Uterus (tissue), 2 donors: ENCODE measurements at regions not wholly inside any gene's neighbourhood (a gene's known extent, or its start where the extent isn't known, plus 50 kb on each side); places are given as distances from the start of the nearest gene placed in this dataset.

Experiments
- CTCF ChIP-seq, 4 experiments: fragments of 200-600 bp in 2 of 4; fragments of 450-650 bp in 2 of 4; sonication (generic) in 2 of 4; IDR thresholded peaks; one replicate each; pipeline ENCODE4 v1.5.1; 2016 to 2019; ENCODE audit warnings: antibody characterized with exemption in 4 of 4, mild to moderate bottlenecking in 2 of 4, moderate library complexity in 1 of 4
- POLR2A ChIP-seq, 2 donors: fragments of 450-650 bp; IDR thresholded peaks; one replicate each; pipeline ENCODE4 v1.6.1; 2016; ENCODE audit warnings: antibody characterized with exemption in 2 of 2, mild to moderate bottlenecking in 1 of 2, moderate library complexity in 1 of 2

GRCh38 chr3:66555214-66555844 is 54.5 kb upstream of the LRIG1 start:
- no peak for TF ChIP-seq POLR2A (IDR thresholded peaks at IDR 0.05)
- TF ChIP-seq CTCF (IDR thresholded peaks at IDR 0.05) = no peak
